ENCODE measurements at regions not wholly inside any gene's neighbourhood (a gene's known extent, or its start where the extent isn't known, plus 50 kb on each side); places are given as distances from the start of the nearest gene placed in this dataset.

DNA sequence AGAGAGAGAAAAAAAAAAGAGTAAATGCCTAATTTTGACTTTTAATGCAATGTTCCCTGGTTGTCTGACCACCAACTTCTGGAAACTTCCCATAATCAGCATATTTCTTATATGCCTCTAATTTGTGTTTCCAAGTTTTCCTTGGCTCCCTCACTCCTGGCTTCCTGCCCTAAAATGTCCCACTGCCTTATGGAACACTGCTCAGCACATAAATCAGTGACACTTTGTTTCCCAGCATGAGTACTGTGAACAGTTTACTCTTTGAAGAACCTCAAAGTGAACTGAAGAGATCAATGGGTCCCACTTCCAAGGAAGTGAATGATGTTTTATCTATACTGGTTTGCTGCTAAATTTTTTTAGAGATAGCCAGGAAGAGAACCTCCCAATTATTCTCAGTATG is 271.3 kb upstream of the PRMT6 start:
- H3K27ac ChIP-seq (ENCODE audit: insufficient read depth, low read depth, low read length), result no peak overlapping the region
- no peaks in the 10 kb centered on the region for H3K36me3 ChIP-seq (ENCODE audit: control insufficient read depth in 2 of 2, extremely low read depth in 1 of 2, insufficient read depth in 2 of 2, low read length in 2 of 2)
- CTCF ChIA-PET, result no interaction called here
- no peaks in the 10 kb centered on the region for H3K27me3 ChIP-seq (ENCODE audit: control insufficient read depth in 2 of 2, insufficient read depth in 2 of 2, low read length in 2 of 2)
- H3K79me2 ChIP-seq (ENCODE audit: control insufficient read depth, insufficient read depth, low read length), result no peaks in the 10 kb centered on the region
- POLR2A ChIA-PET, result no interaction called here
- intact Hi-C loops (cut with micrococcal nuclease) (no loop called here), dilution Hi-C loops (cut with MboI; ENCODE audit: extremely low pct_ligation_motif_present, low sequenced_read_pairs) (no loop called here)
- H3K4me3 ChIP-seq (replicated peaks in 1 of 3; ENCODE audit: insufficient read depth in 1 of 3, low read depth in 1 of 3, low read length in 3 of 3), result no peak overlapping the region
- peaks cover 3% of the 10 kb centered on the region for H3K9me3 ChIP-seq (replicated peaks; ENCODE audit: control insufficient read depth, insufficient read depth, low read length)
- H3K4me1 ChIP-seq (ENCODE audit: control insufficient read depth, extremely low read depth, insufficient read depth, low read length), result no peaks in the 10 kb centered on the region
- TF ChIP-seq POLR2AphosphoS5 (IDR thresholded peaks at IDR 0.05; ENCODE audit: insufficient read depth, low read depth, low read length), result no peak
- no TSS peak for BruUV-seq (replicated peaks)
- H3K9me1 ChIP-seq (replicated peaks; ENCODE audit: control insufficient read depth, extremely low read depth, insufficient read depth, low read length), result no peaks in the 10 kb centered on the region
- H3K4me2 ChIP-seq (ENCODE audit: insufficient read depth, low read length), result no peak overlapping the region
- FAIRE-seq (no peak), DNase-seq (ENCODE audit: low read depth, low spot score) (no peak)
- H2AFZ ChIP-seq (ENCODE audit: low read depth, low read length), result no peak overlapping the region
- H3K9ac ChIP-seq (replicated peaks; ENCODE audit: extremely low read depth, insufficient read depth, low read length), result no peak overlapping the region
- H4K20me1 ChIP-seq (replicated peaks; ENCODE audit: control insufficient read depth, extremely low read depth, insufficient read depth, low read length), result no peaks in the 10 kb centered on the region

DNA sequence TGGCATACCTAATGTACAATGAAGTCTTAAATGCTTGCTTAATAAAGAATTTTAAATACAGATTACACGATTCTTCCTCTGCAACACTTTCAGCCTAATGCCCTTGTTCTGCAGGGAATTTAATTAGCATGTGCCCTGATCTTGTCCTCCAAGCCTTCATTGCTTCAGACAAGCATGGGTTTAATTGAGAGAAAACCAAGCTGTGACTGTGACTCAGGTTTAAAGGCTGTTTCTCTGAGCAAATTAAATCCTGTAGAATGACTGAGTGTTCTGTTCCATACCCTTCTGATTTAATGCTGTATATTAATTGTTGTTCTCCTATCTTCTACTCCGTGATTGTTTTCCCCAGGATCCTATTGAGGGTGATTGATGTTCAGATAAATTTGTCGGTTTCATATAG is 269.0 kb upstream of the PRMT6 start:
- H3K9ac ChIP-seq (replicated peaks; ENCODE audit: extremely low read depth, insufficient read depth, low read length), result no peak overlapping the region
- dilution Hi-C loops (cut with MboI; ENCODE audit: extremely low pct_ligation_motif_present, low sequenced_read_pairs) (no loop called here), intact Hi-C loops (cut with micrococcal nuclease) (no loop called here)
- no peaks in the 10 kb centered on the region for H3K4me1 ChIP-seq (ENCODE audit: control insufficient read depth, extremely low read depth, insufficient read depth, low read length)
- H3K27ac ChIP-seq (ENCODE audit: insufficient read depth, low read depth, low read length), result no peak overlapping the region
- no peak for FAIRE-seq
- ChIA-PET POLR2A (no interaction called here), CTCF (interaction anchor here (0.6 kb wide), 1 partner anchor 9 kb away, joined by 3 read pairs; no protein-coding TSS in a partner anchor)
- no peaks in the 10 kb centered on the region for H3K27me3 ChIP-seq (ENCODE audit: control insufficient read depth in 2 of 2, insufficient read depth in 2 of 2, low read length in 2 of 2)
- H3K9me1 ChIP-seq (replicated peaks; ENCODE audit: control insufficient read depth, extremely low read depth, insufficient read depth, low read length), result no peaks in the 10 kb centered on the region
- TF ChIP-seq FOS (IDR thresholded peaks at IDR 0.05; ENCODE audit: borderline replicate concordance, insufficient read depth, low read length), result no peak
- no peak for TF ChIP-seq MYC (IDR thresholded peaks at IDR 0.05; ENCODE audit: low read depth, low read length)
- TF ChIP-seq JUN (IDR thresholded peaks at IDR 0.05; ENCODE audit: borderline replicate concordance, insufficient read depth, insufficient read length, low read depth), result no peak
- no peak for TF ChIP-seq POLR2AphosphoS5 (IDR thresholded peaks at IDR 0.05; ENCODE audit: insufficient read depth, low read depth, low read length)
- H4K20me1 ChIP-seq (replicated peaks; ENCODE audit: control insufficient read depth, extremely low read depth, insufficient read depth, low read length), result no peaks in the 10 kb centered on the region
- no peak overlapping the region for H3K4me3 ChIP-seq (replicated peaks in 1 of 3; ENCODE audit: insufficient read depth in 1 of 3, low read depth in 1 of 3, low read length in 3 of 3)
- BruUV-seq (replicated peaks), result no TSS peak
- H2AFZ ChIP-seq (ENCODE audit: low read depth, low read length), result no peak overlapping the region
- H3K36me3 ChIP-seq (ENCODE audit: control insufficient read depth in 2 of 2, extremely low read depth in 1 of 2, insufficient read depth in 2 of 2, low read length in 2 of 2), result no peaks in the 10 kb centered on the region
- peaks cover 5% of the 10 kb centered on the region for H3K9me3 ChIP-seq (replicated peaks; ENCODE audit: control insufficient read depth, insufficient read depth, low read length)
- no peak for DNase-seq (ENCODE audit: low read depth, low spot score)
- H3K79me2 ChIP-seq (ENCODE audit: control insufficient read depth, insufficient read depth, low read length), result no peaks in the 10 kb centered on the region
- H3K4me2 ChIP-seq (ENCODE audit: insufficient read depth, low read length), result no peak overlapping the region

Measured in endothelial cell of umbilical vein (primary cell).